HFF-Myc (cell line): ENCODE measurements at regions not wholly inside any gene's neighbourhood (a gene's known extent, or its start where the extent isn't known, plus 50 kb on each side); places are given as distances from the start of the nearest gene placed in this dataset.

Experiments used
- DNase-seq: peaks from one replicate; pipeline ENCODE4 v3.0.0-alpha.2; 2011; ENCODE audit warnings: low read depth; ENCODE audit errors: extremely low read depth
- H3K4me3 ChIP-seq: replicated peaks from 2 replicates; pipeline ENCODE4 v1.5.1; 2011; ENCODE audit warnings: low read depth, mild to moderate bottlenecking, control low read depth, low read length
- TF ChIP-seq, protein P1 (sequence below): IDR thresholded peaks from 2 replicates; pipeline ENCODE4 v1.5.1; 2012; ENCODE audit warnings: mild to moderate bottlenecking, low read depth, low read length, control low read depth; ENCODE audit errors: missing control alignments

GRCh38 chr9:13934416-13934815 lies 379.5 kb downstream of the NFIB start:
- TF ChIP-seq, protein P1, sequence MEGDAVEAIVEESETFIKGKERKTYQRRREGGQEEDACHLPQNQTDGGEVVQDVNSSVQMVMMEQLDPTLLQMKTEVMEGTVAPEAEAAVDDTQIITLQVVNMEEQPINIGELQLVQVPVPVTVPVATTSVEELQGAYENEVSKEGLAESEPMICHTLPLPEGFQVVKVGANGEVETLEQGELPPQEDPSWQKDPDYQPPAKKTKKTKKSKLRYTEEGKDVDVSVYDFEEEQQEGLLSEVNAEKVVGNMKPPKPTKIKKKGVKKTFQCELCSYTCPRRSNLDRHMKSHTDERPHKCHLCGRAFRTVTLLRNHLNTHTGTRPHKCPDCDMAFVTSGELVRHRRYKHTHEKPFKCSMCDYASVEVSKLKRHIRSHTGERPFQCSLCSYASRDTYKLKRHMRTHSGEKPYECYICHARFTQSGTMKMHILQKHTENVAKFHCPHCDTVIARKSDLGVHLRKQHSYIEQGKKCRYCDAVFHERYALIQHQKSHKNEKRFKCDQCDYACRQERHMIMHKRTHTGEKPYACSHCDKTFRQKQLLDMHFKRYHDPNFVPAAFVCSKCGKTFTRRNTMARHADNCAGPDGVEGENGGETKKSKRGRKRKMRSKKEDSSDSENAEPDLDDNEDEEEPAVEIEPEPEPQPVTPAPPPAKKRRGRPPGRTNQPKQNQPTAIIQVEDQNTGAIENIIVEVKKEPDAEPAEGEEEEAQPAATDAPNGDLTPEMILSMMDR = no peak
- no peak for DNase-seq
- H3K4me3 ChIP-seq = no peak overlapping the region

DNA sequence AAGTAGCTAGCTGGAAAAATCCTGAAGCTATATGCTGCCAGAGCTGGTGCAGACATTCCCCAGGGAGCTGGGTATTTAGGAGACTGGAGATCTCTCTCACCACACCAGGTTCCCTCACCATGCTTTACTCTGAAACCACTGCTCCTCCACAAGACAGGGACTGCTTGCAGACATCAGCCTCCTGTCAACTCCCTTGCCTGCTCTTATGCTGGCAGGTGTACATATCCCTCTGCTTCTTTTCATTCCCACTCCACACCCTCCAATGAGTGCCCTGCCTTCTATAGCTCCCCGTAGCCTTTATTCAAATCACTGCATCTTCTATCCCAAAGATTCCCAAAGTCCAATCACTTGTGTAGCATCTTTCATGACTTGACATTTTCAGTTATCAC lies 380.7 kb downstream of the NFIB start:
- H3K4me3 ChIP-seq = no peak overlapping the region
- TF ChIP-seq, protein P1 = no peak
- no peak for DNase-seq

DNA sequence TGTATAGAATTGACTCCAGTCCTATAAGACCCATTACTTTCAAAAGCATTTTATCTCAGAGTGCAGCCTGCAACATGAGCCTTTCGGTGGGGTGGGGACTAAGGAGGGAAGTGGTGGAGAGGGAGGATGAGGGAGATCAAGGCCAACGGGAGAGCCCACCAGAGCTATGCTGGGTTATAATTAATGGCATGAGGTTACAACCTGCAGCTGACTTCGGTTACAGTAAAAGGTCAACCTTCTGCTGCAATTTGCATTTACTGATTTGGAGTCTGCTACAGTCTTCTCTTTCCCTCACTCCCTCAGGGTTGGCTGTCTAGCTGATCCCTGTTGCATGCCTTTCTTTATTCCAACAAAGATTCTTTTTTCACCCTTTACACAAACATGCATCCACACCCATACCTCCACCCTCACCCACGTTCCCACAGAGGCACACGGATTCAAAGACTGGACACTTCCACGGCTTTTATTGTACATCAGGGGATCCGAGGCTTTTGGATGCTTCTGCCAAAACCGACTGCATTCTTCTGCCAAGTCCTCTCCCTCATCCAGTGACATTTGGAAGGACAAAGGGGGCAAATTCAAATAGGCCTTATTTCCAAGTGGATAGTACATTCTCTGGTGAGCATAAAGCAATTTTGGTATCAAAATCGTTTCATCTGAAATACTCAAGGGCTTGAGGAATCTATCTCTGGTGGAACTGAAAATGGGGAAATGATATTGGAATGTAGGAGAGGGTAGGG lies 381.2 kb downstream of the NFIB start:
- H3K4me3 ChIP-seq = no peak overlapping the region
- no peak for DNase-seq
- TF ChIP-seq, protein P1 = no peak

- TF ChIP-seq, protein P1 = no peak
- no peak overlapping the region for H3K4me3 ChIP-seq
- no peak for DNase-seq
Measured at GRCh38 chr9:13929013-13929412, 384.9 kb downstream of the NFIB start.

DNA sequence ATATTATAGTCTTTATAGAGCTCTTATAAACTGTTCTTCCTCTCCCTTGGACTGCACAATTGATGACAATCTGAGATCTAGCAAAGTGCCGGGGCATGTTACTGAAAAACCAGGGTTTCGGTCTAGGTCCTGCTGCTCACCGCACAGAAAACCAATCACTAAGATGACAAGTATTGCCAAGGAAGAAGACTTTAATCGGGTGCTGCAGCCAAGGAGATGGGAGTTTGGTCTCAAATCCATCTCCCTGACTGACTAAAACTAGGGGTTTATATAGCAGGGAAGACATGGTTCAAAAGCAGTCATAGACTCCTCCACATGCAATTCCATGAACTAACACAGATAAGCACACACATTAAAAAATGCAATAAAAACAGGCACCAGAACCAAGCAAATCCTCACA lies 390.6 kb downstream of the NFIB start:
- no peak for DNase-seq
- TF ChIP-seq, protein P1 = no peak
- H3K4me3 ChIP-seq = no peak overlapping the region

DNA sequence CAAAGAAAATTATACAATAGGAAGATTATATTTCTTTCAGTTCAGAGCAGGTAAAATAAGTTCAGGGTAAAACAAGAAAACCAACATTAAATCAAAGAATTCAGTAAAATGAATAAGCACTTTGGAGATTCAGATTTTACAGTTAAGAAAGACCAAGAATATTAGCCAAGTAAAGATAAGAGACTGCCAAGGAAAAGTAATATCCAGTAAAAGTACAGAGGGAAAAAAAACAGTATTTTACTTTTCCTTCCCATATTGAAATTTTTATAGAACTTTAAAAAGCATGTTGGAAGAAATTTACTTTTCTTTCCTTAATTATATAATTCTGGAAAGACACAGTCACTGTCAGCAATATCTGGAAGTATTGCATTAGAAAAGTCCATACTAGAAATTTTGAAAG lies 393.4 kb downstream of the NFIB start:
- no peak overlapping the region for H3K4me3 ChIP-seq
- TF ChIP-seq, protein P1 = no peak

DNA sequence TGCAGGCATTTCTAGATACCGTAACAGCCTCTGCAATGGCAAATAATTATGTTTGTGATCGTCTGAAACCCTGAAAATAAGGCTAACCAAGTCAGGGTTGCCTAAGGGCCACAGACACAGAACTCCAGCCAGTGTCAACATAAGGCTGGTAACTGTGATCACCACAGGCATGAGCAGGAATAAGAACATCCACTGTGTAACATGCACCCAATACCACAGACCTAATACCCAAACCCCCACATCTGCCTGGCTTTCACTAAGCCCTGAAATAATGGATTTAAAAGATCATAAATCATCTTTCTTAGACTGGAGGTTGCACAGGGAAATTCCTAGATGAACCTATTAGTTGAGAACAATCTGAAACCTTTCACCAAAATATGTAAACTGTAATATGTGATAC lies 394.5 kb downstream of the NFIB start:
- TF ChIP-seq, protein P1 = no peak
- H3K4me3 ChIP-seq = no peak overlapping the region
- no peak for DNase-seq

More for the DNA sequence above, 393.4 kb downstream of the NFIB start:
- no peak for DNase-seq
